LNCaP clone FGC (cell line): ENCODE measurements at regions not wholly inside any gene's neighbourhood (a gene's known extent, or its start where the extent isn't known, plus 50 kb on each side); places are given as distances from the start of the nearest gene placed in this dataset.
"Not testable (repeated sequence)": the region's sequence is repeated elsewhere in the genome, so short reads cannot be mapped to it uniquely, and the experiment has no call there.

Experiments
- DNase-seq: peaks from one replicate; pipeline ENCODE4 v3.0.0-alpha.2; 2011; ENCODE audit warnings: low read depth
- H3K4me3 ChIP-seq: 2 replicates; pipeline ENCODE4 v1.5.1; 2011; ENCODE audit warnings: mild to moderate bottlenecking, low read depth, low read length, control low read depth
- CTCF ChIP-seq: IDR thresholded peaks from 2 replicates; pipeline ENCODE4 v1.5.1; 2012; ENCODE audit warnings: mild to moderate bottlenecking; ENCODE audit not compliant: control insufficient read depth, insufficient read depth; ENCODE audit errors: extremely low read depth

DNA sequence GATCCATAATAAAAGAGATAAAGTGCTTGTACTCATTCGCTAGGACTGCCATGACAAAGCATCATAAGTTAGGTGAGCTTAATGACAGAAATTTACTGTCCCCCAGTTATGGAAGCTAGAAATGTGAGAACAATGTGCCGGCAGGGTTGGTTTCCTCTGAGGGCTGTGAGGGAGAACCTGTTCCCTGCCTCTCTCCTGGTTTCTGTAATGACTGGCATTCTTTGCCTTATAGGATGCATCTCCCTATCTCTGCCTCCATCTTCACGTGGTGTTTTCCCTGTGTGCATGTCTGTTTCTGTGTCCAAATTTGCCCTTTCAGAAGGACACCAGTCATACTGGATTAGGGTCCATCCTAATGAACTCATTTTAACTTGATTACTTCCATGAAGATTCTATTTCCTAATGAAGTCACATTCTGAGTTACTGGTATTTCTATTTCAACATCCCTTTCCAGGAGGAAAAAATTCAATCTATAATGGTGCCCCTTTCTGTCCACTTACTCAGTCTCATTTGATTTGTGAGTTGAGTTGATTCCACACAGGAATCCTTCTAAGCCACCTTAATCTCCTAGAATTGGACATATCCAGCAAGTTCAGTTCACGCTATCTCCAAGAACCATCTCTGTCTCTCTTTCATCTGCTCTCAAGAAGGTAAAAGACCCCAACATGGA lies 71.2 kb upstream of the LIPC start:
- TF ChIP-seq CTCF = no peak
- DNase-seq = no peak
- no peak overlapping the region for H3K4me3 ChIP-seq

DNA sequence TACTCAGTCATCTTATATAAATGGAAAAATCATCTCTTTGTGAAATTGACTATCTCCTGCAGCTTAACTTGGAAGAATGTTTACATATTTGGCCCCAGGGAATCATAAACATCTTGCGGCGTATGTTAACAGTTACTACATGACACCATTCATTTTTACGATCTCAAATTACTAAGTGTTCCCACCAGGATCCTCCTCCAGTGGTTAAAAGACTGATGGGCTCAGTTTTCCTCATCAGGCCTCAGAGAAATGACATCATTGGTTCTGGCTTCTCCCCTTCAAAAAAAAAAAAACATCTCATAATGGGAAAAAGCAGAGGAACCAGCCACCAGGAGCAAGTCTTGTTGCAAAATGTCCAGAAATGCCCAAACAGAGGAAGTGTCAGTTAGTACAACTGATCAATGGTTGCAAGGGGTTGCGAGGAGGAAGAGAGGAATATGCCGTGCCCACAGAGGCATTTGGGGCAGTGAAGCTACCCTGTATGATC lies 70.5 kb upstream of the LIPC start:
- no peak for DNase-seq
- no peak for TF ChIP-seq CTCF
- no peak overlapping the region for H3K4me3 ChIP-seq

- TF ChIP-seq CTCF = no peak
- DNase-seq = no peak
- no peak overlapping the region for H3K4me3 ChIP-seq
Observed at GRCh38 chr15:58362262-58362922, 69.4 kb upstream of the LIPC start.

GRCh38 chr15:58363118-58363517 lies 68.7 kb upstream of the LIPC start:
- DNase-seq, H3K4me3 ChIP-seq: not testable (repeated sequence)

DNA sequence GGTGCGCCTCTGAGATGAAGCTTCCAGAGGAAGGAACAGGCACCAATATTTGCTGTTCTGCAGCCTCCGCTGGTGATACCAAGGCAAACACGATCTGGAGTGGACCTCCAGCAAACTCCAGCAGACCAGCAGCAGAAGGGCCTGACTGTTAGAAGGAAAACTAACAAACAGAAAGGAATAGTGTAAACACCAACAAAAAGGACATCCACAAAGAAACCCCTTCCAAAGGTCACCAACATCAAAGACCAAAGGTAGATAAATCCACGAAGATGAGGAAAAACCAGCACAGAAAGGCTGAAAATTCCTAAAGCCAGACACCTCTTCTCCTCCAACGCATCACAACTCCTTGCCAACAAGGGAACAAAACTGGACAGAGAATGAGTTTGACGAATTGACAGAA lies 68.1 kb upstream of the LIPC start:
- DNase-seq, H3K4me3 ChIP-seq: not testable (repeated sequence)

DNA sequence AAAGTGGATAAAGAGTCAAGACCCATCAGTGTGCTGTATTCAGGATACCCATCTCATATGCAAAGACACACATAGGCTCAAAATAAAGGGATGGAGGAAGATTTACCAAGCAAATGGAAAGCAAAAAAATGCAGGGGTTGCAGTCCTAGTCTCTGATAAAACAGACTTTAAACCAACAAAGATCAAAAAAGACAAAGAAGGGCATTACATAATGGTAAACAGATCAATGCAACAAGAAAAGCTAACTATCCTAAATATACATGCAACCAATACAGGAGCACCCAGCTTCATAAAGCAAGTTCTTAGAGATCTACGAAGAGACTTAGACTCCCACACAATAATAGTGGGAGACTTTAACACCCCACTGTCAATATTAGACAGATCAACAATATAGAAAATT lies 66.7 kb upstream of the LIPC start:
- not testable (repeated sequence) for DNase-seq, H3K4me3 ChIP-seq

DNA sequence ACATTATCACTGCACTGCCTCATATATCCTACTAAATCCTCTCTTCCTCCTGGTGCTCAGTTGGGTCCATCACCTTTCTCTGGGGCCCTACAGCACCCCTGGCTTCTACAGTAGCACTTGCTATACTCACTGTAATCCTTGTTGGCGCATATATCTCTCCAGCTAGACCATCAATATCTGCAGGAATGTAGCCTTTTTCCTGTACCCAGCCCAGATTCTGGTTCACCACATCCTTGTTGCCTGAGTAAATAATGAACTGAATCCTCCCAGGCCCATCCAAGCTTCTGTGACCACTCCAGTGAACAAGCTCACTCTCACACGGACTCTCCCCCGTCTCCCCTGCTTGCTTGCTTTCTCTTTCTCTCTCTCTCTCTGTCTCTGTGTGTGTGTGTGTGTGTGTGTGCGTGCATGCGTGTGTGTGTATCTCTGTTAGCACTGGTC lies 62.5 kb upstream of the LIPC start:
- DNase-seq = no peak
- TF ChIP-seq CTCF = no peak
- no peak overlapping the region for H3K4me3 ChIP-seq

- H3K4me3 ChIP-seq = no peak overlapping the region
- no peak for DNase-seq
- TF ChIP-seq CTCF = no peak
Observed at GRCh38 chr15:58369956-58370355, 61.8 kb upstream of the LIPC start.
